Parathyroid adenoma (tissue), 2 donors: ENCODE measurements at regions not wholly inside any gene's neighbourhood (a gene's known extent, or its start where the extent isn't known, plus 50 kb on each side); places are given as distances from the start of the nearest gene placed in this dataset.

Experiments
- H2AFZ ChIP-seq: fragments of 300-600 bp; sonication (generic); one replicate; pipeline ENCODE4 v1.7.0; 2017; ENCODE audit warnings: antibody characterized with exemption, mild to moderate bottlenecking
- H3K27ac ChIP-seq: fragments of 300-600 bp; sonication (generic); one replicate; pipeline ENCODE4 v1.7.0; 2017
- H3K27me3 ChIP-seq: fragments of 300-600 bp; sonication (generic); one replicate; pipeline ENCODE4 v1.7.0; 2017; ENCODE audit warnings: low read length; ENCODE audit not compliant: control insufficient read depth, insufficient read depth
- H3K36me3 ChIP-seq: fragments of 300-600 bp; sonication (generic); one replicate; pipeline ENCODE4 v1.7.0; 2017; ENCODE audit warnings: low read length; ENCODE audit not compliant: control insufficient read depth, insufficient read depth
- H3K4me1 ChIP-seq: fragments of 300-600 bp; sonication (generic); one replicate; pipeline ENCODE4 v1.7.0; 2017; ENCODE audit warnings: control low read depth
- H3K4me2 ChIP-seq: fragments of 300-600 bp; sonication (generic); one replicate; pipeline ENCODE4 v1.7.0; 2017; ENCODE audit warnings: low read length
- H3K4me3 ChIP-seq: fragments of 300-600 bp; sonication (generic); one replicate; pipeline ENCODE4 v1.7.0; 2017; ENCODE audit warnings: low read depth, low read length
- H3K79me2 ChIP-seq: fragments of 300-600 bp; sonication (generic); one replicate; pipeline ENCODE4 v1.7.0; 2017; ENCODE audit warnings: control low read depth
- H3K9ac ChIP-seq: fragments of 300-600 bp; sonication (generic); one replicate; pipeline ENCODE4 v1.7.0; 2017; ENCODE audit warnings: mild to moderate bottlenecking
- H3K9me3 ChIP-seq: fragments of 300-600 bp; sonication (generic); one replicate; pipeline ENCODE4 v1.7.0; 2017; ENCODE audit warnings: low read length; ENCODE audit not compliant: control insufficient read depth
- CTCF ChIP-seq: fragments of 300-600 bp; sonication (generic); IDR thresholded peaks from one replicate; pipeline ENCODE4 v1.7.0; 2017; ENCODE audit warnings: antibody characterized with exemption, mild to moderate bottlenecking
- donor health status: primary hyperparathyroidism.

GRCh38 chr18:38010971-38011857, 445.6 kb upstream of the CELF4 start:
- Histone ChIP-seq H3K79me2 (no peaks in the 10 kb centered on the region), H3K4me3 (no peak overlapping the region), H3K9me3 (no peaks in the 10 kb centered on the region), H3K4me1 (no peaks in the 10 kb centered on the region), H3K4me2 (no peak overlapping the region), H3K27me3 (no peaks in the 10 kb centered on the region), H3K36me3 (no peaks in the 10 kb centered on the region), H2AFZ (no peak overlapping the region), H3K27ac (no peak overlapping the region), H3K9ac (no peak overlapping the region)
- TF ChIP-seq CTCF = no peak

DNA sequence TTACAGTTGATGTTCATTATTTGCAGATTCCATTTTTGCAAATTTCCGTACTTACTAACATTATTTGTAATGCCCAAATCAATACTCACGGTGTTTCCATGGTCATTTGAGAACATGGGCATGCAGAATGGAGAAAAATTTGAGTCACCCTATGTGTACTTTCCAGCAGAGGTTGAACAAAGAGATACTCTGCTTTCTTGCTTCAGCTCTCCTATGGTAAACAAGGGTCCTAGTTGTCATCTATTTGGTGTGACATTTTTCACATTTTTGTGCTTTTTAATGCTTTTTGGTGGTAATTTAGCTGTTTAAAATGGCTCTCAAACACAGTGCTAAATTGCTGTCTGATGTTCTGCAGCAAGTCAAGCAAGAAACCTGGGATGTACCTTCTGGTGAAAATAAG, 444.4 kb upstream of the CELF4 start:
- H3K4me3 ChIP-seq = no peak overlapping the region
- no peaks in the 10 kb centered on the region for H3K27me3 ChIP-seq
- H2AFZ ChIP-seq = no peak overlapping the region
- TF ChIP-seq CTCF = no peak
- H3K79me2 ChIP-seq = no peaks in the 10 kb centered on the region
- H3K4me1 ChIP-seq = no peaks in the 10 kb centered on the region
- no peaks in the 10 kb centered on the region for H3K9me3 ChIP-seq
- no peak overlapping the region for H3K9ac ChIP-seq
- no peak overlapping the region for H3K4me2 ChIP-seq
- no peaks in the 10 kb centered on the region for H3K36me3 ChIP-seq
- H3K27ac ChIP-seq = no peak overlapping the region

- Histone ChIP-seq H3K27me3 (no peaks in the 10 kb centered on the region), H2AFZ (no peak overlapping the region), H3K4me2 (no peak overlapping the region), H3K9ac (no peak overlapping the region), H3K4me1 (no peaks in the 10 kb centered on the region), H3K4me3 (no peak overlapping the region), H3K27ac (no peak overlapping the region), H3K9me3 (no peaks in the 10 kb centered on the region), H3K36me3 (no peaks in the 10 kb centered on the region), H3K79me2 (no peaks in the 10 kb centered on the region)
- no peak for TF ChIP-seq CTCF
These were observed 443.7 kb upstream of the CELF4 start for GRCh38 chr18:38009320-38009719.

DNA sequence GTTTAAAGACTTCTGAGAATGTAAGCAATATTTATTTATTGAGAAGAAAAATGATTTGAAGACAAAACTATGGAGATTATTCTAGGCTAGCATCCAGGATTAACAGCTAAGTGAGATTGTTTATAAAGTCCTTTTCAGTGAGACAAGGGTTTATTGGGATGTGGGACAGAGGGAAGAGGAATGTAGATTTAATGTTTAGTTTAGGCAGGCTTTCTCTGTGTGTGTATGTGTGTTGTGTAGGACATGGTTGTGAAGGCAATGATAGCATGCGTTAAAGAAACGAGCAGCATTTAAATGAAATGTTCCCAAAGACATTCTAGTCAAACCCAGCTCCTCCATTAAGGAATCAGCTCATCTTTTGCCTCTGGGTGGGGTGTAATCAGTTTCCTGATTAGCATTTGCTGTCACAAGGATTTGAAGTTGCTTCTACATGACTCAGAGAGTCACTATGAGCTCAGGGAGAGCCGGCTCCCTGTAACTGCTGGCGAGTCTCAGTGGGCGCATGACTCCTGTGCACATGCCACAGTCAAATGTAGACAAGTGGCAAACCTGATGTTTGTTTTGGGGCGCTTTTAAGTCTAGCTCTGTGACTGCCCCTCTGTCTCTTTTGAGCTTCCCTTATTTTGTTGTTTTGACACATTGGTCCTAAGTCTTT, 442.2 kb upstream of the CELF4 start:
- H3K4me3 ChIP-seq = no peak overlapping the region
- H3K9me3 ChIP-seq = no peaks in the 10 kb centered on the region
- no peak for TF ChIP-seq CTCF

More for the DNA sequence above, 442.2 kb upstream of the CELF4 start:
- Histone ChIP-seq H3K27ac (no peak overlapping the region), H2AFZ (no peak overlapping the region), H3K27me3 (no peaks in the 10 kb centered on the region), H3K36me3 (no peaks in the 10 kb centered on the region), H3K79me2 (no peaks in the 10 kb centered on the region), H3K4me1 (no peaks in the 10 kb centered on the region), H3K4me2 (no peak overlapping the region), H3K9ac (no peak overlapping the region)
